Neural cell (in vitro differentiated cells): ENCODE measurements at regions not wholly inside any gene's neighbourhood (a gene's known extent, or its start where the extent isn't known, plus 50 kb on each side); places are given as distances from the start of the nearest gene placed in this dataset.

ENCODE experiments used
- H2AFZ ChIP-seq: fragments of 200-600, 300-800 bp; sonication (generic), shearing (Covaris generic); 2 replicates; pipeline ENCODE4 v1.6.0; 2014; ENCODE audit warnings: low read depth, mild to moderate bottlenecking, antibody characterized with exemption, low read length, moderate library complexity
- H3F3A ChIP-seq: fragments of 200-600 bp; shearing (Covaris generic); 2 replicates; pipeline ENCODE4 v1.6.1; 2016; ENCODE audit warnings: mild to moderate bottlenecking, moderate library complexity, mixed read lengths, antibody characterized with exemption, low read length; ENCODE audit not compliant: insufficient read depth, poor library complexity, severe bottlenecking
- H3K27ac ChIP-seq: fragments of 200-600, 300-800 bp; sonication (generic), shearing (Covaris generic); 2 replicates; pipeline ENCODE4 v1.5.1; 2014; ENCODE audit warnings: mild to moderate bottlenecking, low read length, moderate library complexity
- H3K27me3 ChIP-seq: fragments of 300-800, 200-600 bp; sonication (generic), shearing (Covaris generic); 2 replicates; pipeline ENCODE4 v1.6.0; 2014; ENCODE audit warnings: mild to moderate bottlenecking, low read depth, low read length, moderate library complexity; ENCODE audit not compliant: insufficient read depth
- H3K36me3 ChIP-seq: fragments of 300-800, 200-600 bp; sonication (generic), shearing (Covaris generic); 2 replicates; pipeline ENCODE4 v1.5.1; 2014; ENCODE audit warnings: mild to moderate bottlenecking, antibody characterized with exemption, low read length, moderate library complexity; ENCODE audit not compliant: insufficient read depth
- H3K4me2 ChIP-seq: fragments of 300-800, 200-600 bp; sonication (generic), shearing (Covaris generic); 2 replicates; pipeline ENCODE4 v1.6.0; 2014; ENCODE audit warnings: mild to moderate bottlenecking, low read length
- H3K4me3 ChIP-seq: fragments of 300-800, 200-600 bp; sonication (generic), shearing (Covaris generic); 2 replicates; pipeline ENCODE4 v1.5.1; 2014; ENCODE audit warnings: mild to moderate bottlenecking, low read length, moderate library complexity
- H3K79me2 ChIP-seq: fragments of 200-600 bp; shearing (Covaris generic); replicated peaks from 2 replicates; pipeline ENCODE4 v1.6.0; 2014; ENCODE audit warnings: mild to moderate bottlenecking, low read length, moderate library complexity; ENCODE audit not compliant: insufficient read depth
- H3K9ac ChIP-seq: fragments of 300-800, 200-600 bp; sonication (generic), shearing (Covaris generic); 2 replicates; pipeline ENCODE4 v1.6.1; 2016; ENCODE audit warnings: mild to moderate bottlenecking, low read length, mixed read lengths
- H3K9me2 ChIP-seq: fragments of 200-600 bp; shearing (Covaris generic); 2 replicates; pipeline ENCODE4 v1.6.1; 2016; ENCODE audit warnings: mild to moderate bottlenecking, low read length, mixed read lengths; ENCODE audit not compliant: insufficient read depth
- H3K9me3 ChIP-seq: fragments of 200-600, 300-800 bp; sonication (generic), shearing (Covaris generic); 2 replicates; pipeline ENCODE4 v1.6.1; 2016; ENCODE audit warnings: mild to moderate bottlenecking, mixed run types, low read length, moderate library complexity, mixed read lengths
- H4K20me1 ChIP-seq: fragments of 200-600 bp; shearing (Covaris generic); 2 replicates; pipeline ENCODE4 v1.6.1; 2016; ENCODE audit warnings: mild to moderate bottlenecking, mixed run types; ENCODE audit not compliant: insufficient read depth
- CTCF ChIP-seq: fragments of 450-650 bp; IDR thresholded peaks from 2 replicates; pipeline ENCODE4 v1.5.1; 2014; ENCODE audit warnings: antibody characterized with exemption, mild to moderate bottlenecking, moderate library complexity; ENCODE audit not compliant: poor library complexity, severe bottlenecking
- EP300 ChIP-seq: fragments of 450-650 bp; conservative IDR thresholded peaks from 2 replicates; pipeline ENCODE4 v1.6.1; 2014; ENCODE audit warnings: antibody characterized with exemption, mild to moderate bottlenecking, moderate library complexity; ENCODE audit not compliant: poor library complexity, severe bottlenecking
- EZH2 ChIP-seq: fragments of 200-600, 300-800 bp; shearing (Covaris generic), sonication (generic); IDR thresholded peaks from 2 replicates; pipeline ENCODE4 v1.6.1; 2014; ENCODE audit warnings: antibody characterized with exemption, low read length, borderline replicate concordance, mild to moderate bottlenecking; ENCODE audit not compliant: insufficient read depth, poor library complexity, severe bottlenecking
- MXI1 ChIP-seq: fragments of 450-650 bp; conservative IDR thresholded peaks from 2 replicates; pipeline ENCODE4 v1.6.1; 2014; ENCODE audit warnings: antibody characterized with exemption, mild to moderate bottlenecking; ENCODE audit not compliant: poor library complexity, severe bottlenecking
- POLR2AphosphoS5 ChIP-seq: IDR thresholded peaks from 2 replicates; pipeline ENCODE4 v1.6.1; 2012
- RAD21 ChIP-seq: fragments of 450-650 bp; conservative IDR thresholded peaks from 2 replicates; pipeline ENCODE4 v1.6.1; 2014; ENCODE audit warnings: antibody characterized with exemption, mild to moderate bottlenecking, moderate library complexity
- REST ChIP-seq: IDR thresholded peaks from 2 replicates; pipeline ENCODE4 v1.6.1; 2012; ENCODE audit warnings: borderline replicate concordance
- SMC3 ChIP-seq: fragments of 450-650 bp; conservative IDR thresholded peaks from 2 replicates; pipeline ENCODE4 v1.6.1; 2014; ENCODE audit warnings: antibody characterized with exemption, mild to moderate bottlenecking, moderate library complexity; ENCODE audit not compliant: poor library complexity
- TAF1 ChIP-seq: IDR thresholded peaks from 2 replicates; pipeline ENCODE4 v1.6.1; 2012; ENCODE audit warnings: low read depth

- no peak overlapping the region for H2AFZ ChIP-seq
- H3F3A ChIP-seq: no peaks in the 10 kb centered on the region
- no peaks in the 10 kb centered on the region for H3K36me3 ChIP-seq
- H3K27ac ChIP-seq: no peak overlapping the region
- H3K9me3 ChIP-seq: no peaks in the 10 kb centered on the region
- no peaks in the 10 kb centered on the region for H3K27me3 ChIP-seq
- no peaks in the 10 kb centered on the region for H3K9me2 ChIP-seq
- no peaks in the 10 kb centered on the region for H4K20me1 ChIP-seq
- TF ChIP-seq TAF1 (no peak), MXI1 (no peak), EP300 (no peak), REST (no peak), RAD21 (no peak), SMC3 (no peak), POLR2AphosphoS5 (no peak), CTCF (no peak), EZH2 (no peak)
- no peak overlapping the region for H3K4me2 ChIP-seq
- H3K79me2 ChIP-seq: no peaks in the 10 kb centered on the region
- no peak overlapping the region for H3K9ac ChIP-seq
- no peak overlapping the region for H3K4me3 ChIP-seq
Observed at GRCh38 chr7:86981127-86981526, 78.3 kb downstream of the ELAPOR2 start.

- no peak for TF ChIP-seq TAF1
- TF ChIP-seq RAD21: no peak
- TF ChIP-seq SMC3: no peak
- no peak for TF ChIP-seq EP300
- no peak for TF ChIP-seq MXI1
- no peak for TF ChIP-seq POLR2AphosphoS5
- no peak for TF ChIP-seq CTCF
- no peak for TF ChIP-seq EZH2
- TF ChIP-seq REST: no peak
- Histone ChIP-seq H3K79me2 (no peaks in the 10 kb centered on the region), H3K4me2 (no peak overlapping the region), H4K20me1 (no peaks in the 10 kb centered on the region), H3K4me3 (no peak overlapping the region), H3F3A (no peaks in the 10 kb centered on the region), H3K27me3 (no peaks in the 10 kb centered on the region), H2AFZ (no peak overlapping the region), H3K27ac (no peak overlapping the region), H3K9me2 (no peaks in the 10 kb centered on the region), H3K9me3 (no peaks in the 10 kb centered on the region), H3K36me3 (no peaks in the 10 kb centered on the region), H3K9ac (no peak overlapping the region)
Observed at GRCh38 chr7:86980223-86980622, 79.2 kb downstream of the ELAPOR2 start.
